Choroid plexus epithelial cell (primary cell): ENCODE measurements at regions not wholly inside any gene's neighbourhood (a gene's known extent, or its start where the extent isn't known, plus 50 kb on each side); places are given as distances from the start of the nearest gene placed in this dataset.

ENCODE experiments used
- DNase-seq: peaks from one replicate; pipeline ENCODE4 v3.0.0-alpha.2; 2010; ENCODE audit warnings: low read depth
- H3K4me3 ChIP-seq: 2 replicates; pipeline ENCODE4 v1.5.1; 2011; ENCODE audit warnings: low read depth, mild to moderate bottlenecking, control low read depth, low read length, moderate library complexity
- TF ChIP-seq, protein P1 (sequence below): conservative IDR thresholded peaks from 2 replicates; pipeline ENCODE4 v1.5.1; 2011; ENCODE audit warnings: low read depth, mild to moderate bottlenecking, control low read depth, inconsistent platforms, low read length, moderate library complexity

- H3K4me3 ChIP-seq: no peak overlapping the region
- TF ChIP-seq, protein P1, sequence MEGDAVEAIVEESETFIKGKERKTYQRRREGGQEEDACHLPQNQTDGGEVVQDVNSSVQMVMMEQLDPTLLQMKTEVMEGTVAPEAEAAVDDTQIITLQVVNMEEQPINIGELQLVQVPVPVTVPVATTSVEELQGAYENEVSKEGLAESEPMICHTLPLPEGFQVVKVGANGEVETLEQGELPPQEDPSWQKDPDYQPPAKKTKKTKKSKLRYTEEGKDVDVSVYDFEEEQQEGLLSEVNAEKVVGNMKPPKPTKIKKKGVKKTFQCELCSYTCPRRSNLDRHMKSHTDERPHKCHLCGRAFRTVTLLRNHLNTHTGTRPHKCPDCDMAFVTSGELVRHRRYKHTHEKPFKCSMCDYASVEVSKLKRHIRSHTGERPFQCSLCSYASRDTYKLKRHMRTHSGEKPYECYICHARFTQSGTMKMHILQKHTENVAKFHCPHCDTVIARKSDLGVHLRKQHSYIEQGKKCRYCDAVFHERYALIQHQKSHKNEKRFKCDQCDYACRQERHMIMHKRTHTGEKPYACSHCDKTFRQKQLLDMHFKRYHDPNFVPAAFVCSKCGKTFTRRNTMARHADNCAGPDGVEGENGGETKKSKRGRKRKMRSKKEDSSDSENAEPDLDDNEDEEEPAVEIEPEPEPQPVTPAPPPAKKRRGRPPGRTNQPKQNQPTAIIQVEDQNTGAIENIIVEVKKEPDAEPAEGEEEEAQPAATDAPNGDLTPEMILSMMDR: no peak
- DNase-seq: no peak
These were observed 137.8 kb downstream of the TTLL2 start for GRCh38 chr6:167462514-167463312.

GRCh38 chr6:167464177-167464576 is 139.3 kb downstream of the TTLL2 start:
- TF ChIP-seq, protein P1: no peak
- no peak overlapping the region for H3K4me3 ChIP-seq
- no peak for DNase-seq

- H3K4me3 ChIP-seq: no peak overlapping the region
- no peak for DNase-seq
- TF ChIP-seq, protein P1: no peak
These were observed 140.6 kb downstream of the TTLL2 start for GRCh38 chr6:167465482-167465881.

DNA sequence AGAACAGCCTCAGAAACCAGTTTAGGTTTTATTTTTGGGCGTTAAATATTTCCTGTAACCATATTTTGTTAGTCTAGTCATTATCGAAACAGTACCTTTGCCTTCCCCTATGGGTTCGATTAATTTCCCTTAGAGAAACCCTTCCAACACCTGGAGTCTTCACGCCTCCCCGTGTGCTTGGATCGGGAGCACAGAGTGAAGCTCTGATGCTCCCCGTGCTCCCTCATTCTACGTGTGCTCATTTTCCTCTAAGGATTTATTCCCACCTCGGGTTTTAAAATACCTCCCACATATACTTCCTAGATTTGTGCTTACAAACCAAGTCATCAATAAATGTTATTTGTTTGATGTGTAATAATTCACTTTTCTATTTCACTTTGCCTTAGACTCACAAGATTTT is 142.4 kb downstream of the TTLL2 start:
- DNase-seq: no peak
- TF ChIP-seq, protein P1: no peak
- H3K4me3 ChIP-seq: no peak overlapping the region

GRCh38 chr6:167467793-167468431 is 143.0 kb downstream of the TTLL2 start:
- TF ChIP-seq, protein P1: no peak
- no peak for DNase-seq
- no peak overlapping the region for H3K4me3 ChIP-seq

- DNase-seq: no peak
- TF ChIP-seq, protein P1: no peak
- no peak overlapping the region for H3K4me3 ChIP-seq
These were observed 144.2 kb downstream of the TTLL2 start for GRCh38 chr6:167469101-167469500.
